ENCODE measurements at regions not wholly inside any gene's neighbourhood (a gene's known extent, or its start where the extent isn't known, plus 50 kb on each side); places are given as distances from the start of the nearest gene placed in this dataset.

DNA sequence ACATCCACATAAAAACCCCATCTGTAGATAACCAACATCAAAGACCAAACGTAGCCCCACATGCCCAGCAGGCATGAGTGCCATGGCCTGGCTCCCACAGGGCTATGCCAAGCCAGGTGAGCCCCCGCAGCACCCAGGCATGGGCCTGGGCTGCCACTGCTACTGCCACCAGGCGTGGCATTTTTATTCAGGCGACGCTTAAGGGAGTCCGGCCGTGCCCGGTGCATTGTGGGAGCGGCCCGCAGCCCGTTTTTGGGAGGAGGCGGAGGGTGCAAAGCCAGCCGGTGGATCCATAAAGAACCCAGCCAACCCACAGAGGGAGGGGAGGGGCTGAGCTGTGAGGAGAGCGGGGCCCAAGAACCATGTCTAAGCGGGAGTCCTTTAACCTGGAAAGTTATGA, 83.6 kb downstream of the XIST start:
- no peaks in the 10 kb centered on the region for H3K4me1 ChIP-seq
- no peaks in the 10 kb centered on the region for H3K36me3 ChIP-seq
- no peaks in the 10 kb centered on the region for H3K27me3 ChIP-seq
- DNase-seq, result no peak
- no peak overlapping the region for H3K27ac ChIP-seq
- no peaks in the 10 kb centered on the region for H3K9me3 ChIP-seq (replicated peaks)
- no peak overlapping the region for H3K4me3 ChIP-seq

- Histone ChIP-seq H3K27me3 (no peaks in the 10 kb centered on the region), H3K4me1 (no peaks in the 10 kb centered on the region), H3K9me3 (replicated peaks) (no peaks in the 10 kb centered on the region), H3K27ac (no peak overlapping the region), H3K36me3 (no peaks in the 10 kb centered on the region), H3K4me3 (no peak overlapping the region)
- DNase-seq, result no peak
These were observed 84.4 kb downstream of the XIST start for GRCh38 chrX:73768160-73768559.

GRCh38 chrX:73767017-73767416, 85.5 kb downstream of the XIST start:
- H3K9me3 ChIP-seq (replicated peaks), result no peaks in the 10 kb centered on the region
- H3K27me3 ChIP-seq, result no peaks in the 10 kb centered on the region
- no peaks in the 10 kb centered on the region for H3K36me3 ChIP-seq
- no peak overlapping the region for H3K4me3 ChIP-seq
- no peak overlapping the region for H3K27ac ChIP-seq
- H3K4me1 ChIP-seq, result no peaks in the 10 kb centered on the region
- no peak for DNase-seq

DNA sequence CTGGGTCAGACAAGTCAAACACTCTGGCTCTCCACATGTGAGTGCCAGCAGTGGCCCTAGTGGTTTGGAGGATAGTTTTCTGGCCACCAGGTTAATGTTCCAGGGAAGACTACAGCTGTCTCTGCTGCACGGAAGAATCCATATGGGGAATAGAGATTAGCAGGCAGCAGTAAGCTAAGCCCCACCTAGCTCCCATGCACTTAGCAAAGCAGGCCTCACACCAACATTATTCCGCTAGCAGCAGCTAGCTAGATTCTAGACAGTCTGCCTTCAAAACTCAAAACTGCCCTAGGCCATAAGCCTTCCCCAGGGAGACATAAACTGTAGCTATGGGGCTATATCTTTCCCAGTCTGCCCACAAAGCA, 86.1 kb downstream of the XIST start:
- H3K36me3 ChIP-seq, result no peaks in the 10 kb centered on the region
- H3K4me3 ChIP-seq, result no peak overlapping the region
- H3K9me3 ChIP-seq (replicated peaks), result no peaks in the 10 kb centered on the region
- DNase-seq, result peak in 1 of 2 experiments; percentile 6
- no peaks in the 10 kb centered on the region for H3K4me1 ChIP-seq
- H3K27me3 ChIP-seq, result no peaks in the 10 kb centered on the region
- H3K27ac ChIP-seq, result no peak overlapping the region

DNA sequence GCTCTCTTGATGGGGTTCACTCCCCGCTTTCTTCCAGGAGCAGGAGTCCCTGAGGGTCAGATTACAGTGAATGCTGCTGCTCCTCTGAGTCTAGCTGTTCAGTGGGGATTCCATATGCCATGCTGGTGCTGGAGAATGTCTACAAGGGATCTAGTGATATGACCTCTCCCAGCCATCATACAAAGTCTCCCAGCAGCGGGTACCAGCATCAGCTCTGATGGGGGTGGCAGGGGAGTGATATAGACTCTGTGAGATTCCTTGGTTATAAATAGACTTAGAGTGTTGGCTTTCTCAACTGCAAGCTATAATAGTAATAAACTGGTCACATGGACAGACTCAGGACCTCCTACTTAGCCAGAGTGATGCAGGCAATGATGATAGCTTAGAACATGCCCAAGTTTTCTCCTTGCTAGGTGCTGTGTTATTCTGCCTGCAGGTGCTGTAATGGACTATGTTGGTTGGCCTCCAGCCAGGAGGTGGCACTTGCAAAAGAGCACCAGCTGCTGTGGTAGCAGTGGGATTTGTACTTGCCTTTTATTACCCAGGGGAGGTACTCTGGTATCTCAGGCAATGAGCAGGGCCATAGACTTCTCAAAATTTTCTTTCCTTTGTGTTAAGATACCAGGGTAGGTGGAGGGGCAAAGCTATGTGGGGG, 86.6 kb downstream of the XIST start:
- H3K4me3 ChIP-seq, result no peak overlapping the region
- H3K27me3 ChIP-seq, result no peaks in the 10 kb centered on the region
- DNase-seq, result peak in 1 of 2 experiments; percentile 21
- H3K4me1 ChIP-seq, result no peaks in the 10 kb centered on the region
- H3K9me3 ChIP-seq (replicated peaks), result no peaks in the 10 kb centered on the region
- no peaks in the 10 kb centered on the region for H3K36me3 ChIP-seq
- no peak overlapping the region for H3K27ac ChIP-seq

DNA sequence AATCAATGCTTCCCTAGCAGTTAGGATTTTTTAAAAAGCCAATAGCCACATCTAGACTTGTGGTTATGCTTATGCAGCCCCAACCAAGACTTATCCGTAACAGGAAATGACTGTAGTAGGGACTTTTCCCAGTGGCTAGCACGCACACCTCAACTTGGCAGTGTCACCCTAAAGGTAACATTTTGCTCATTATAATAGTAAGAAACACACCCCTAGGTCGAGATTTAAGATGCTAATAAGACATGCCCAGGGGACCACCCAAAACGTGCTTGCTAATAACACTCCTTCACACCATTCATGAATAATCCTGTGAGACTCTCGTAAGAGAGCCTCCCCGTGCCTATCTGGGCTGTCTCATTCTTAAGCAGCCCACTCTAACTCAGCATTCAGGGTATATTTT, 94.3 kb downstream of the XIST start:
- Histone ChIP-seq H3K27me3 (no peaks in the 10 kb centered on the region), H3K9me3 (replicated peaks) (no peaks in the 10 kb centered on the region), H3K4me1 (no peaks in the 10 kb centered on the region), H3K27ac (no peak overlapping the region), H3K4me3 (no peak overlapping the region), H3K36me3 (no peaks in the 10 kb centered on the region)
- no peak for DNase-seq
